Right lobe of liver (tissue), 6 donors: ENCODE measurements at regions not wholly inside any gene's neighbourhood (a gene's known extent, or its start where the extent isn't known, plus 50 kb on each side); places are given as distances from the start of the nearest gene placed in this dataset.

Experiments
- ATAC-seq, 4 donors: fragments of 200-7000 bp; cut with Tn5 transposase; one replicate each; pipeline ENCODE4 v1.9.1; 2020; ENCODE audit warnings: mild to moderate bottlenecking in 4 of 4, moderate library complexity in 4 of 4
- DNase-seq, 3 donors: peaks; one replicate each; pipeline ENCODE4 v3.0.0-alpha.2; 2020
- H3K27ac ChIP-seq, 3 donors: fragments of 200-600 bp; one replicate each; pipeline ENCODE4 v1.8.0; 2022
- H3K27me3 ChIP-seq, 2 donors: fragments of 200-600 bp; one replicate each; pipeline ENCODE4 v1.8.0; 2022
- H3K36me3 ChIP-seq, 4 donors: fragments of 200-600 bp; sonication (generic) in 1 of 4; one replicate each; pipeline versions ENCODE4 v1.5.1 to v1.8.0; 2017 to 2022; ENCODE audit warnings: control low read depth in 1 of 4
- H3K4me1 ChIP-seq, 4 donors: fragments of 200-600 bp; sonication (generic) in 1 of 4; one replicate each; pipeline versions ENCODE4 v1.5.1 to v1.8.0; 2017 to 2022; ENCODE audit warnings: control low read depth in 1 of 4
- H3K4me3 ChIP-seq, 3 donors: fragments of 200-600 bp; one replicate each; pipeline ENCODE4 v1.8.0; 2022
- H3K9me3 ChIP-seq, 4 donors: fragments of 200-600 bp; sonication (generic) in 1 of 4; one replicate each; pipeline versions ENCODE4 v1.5.1 to v1.8.0; 2017 to 2022; ENCODE audit warnings: control low read depth in 1 of 4
- CTCF ChIP-seq, 4 donors: fragments of 200-600 bp in 3 of 4; fragments of 450-650 bp in 1 of 4; IDR thresholded peaks; one replicate each; pipeline versions ENCODE4 v1.5.1 to v1.8.0; 2016 to 2022; ENCODE audit warnings: antibody characterized with exemption in 4 of 4, mild to moderate bottlenecking in 2 of 4
- POLR2A ChIP-seq: fragments of 450-650 bp; IDR thresholded peaks from one replicate; pipeline ENCODE4 v1.6.1; 2017; ENCODE audit warnings: antibody characterized with exemption, mild to moderate bottlenecking
- WGBS: methylation state at CpG from one replicate; pipeline ENCODE4 v1.1.6; 2018; ENCODE audit warnings: low coverage, low lambda C conversion rate; ENCODE audit not compliant: insufficient coverage; ENCODE audit errors: missing lambda C conversion rate; 5-methylcytosine and 5-hydroxymethylcytosine counted together
- intact Hi-C, 2 donors: fragments of 100-400 bp; cut with DNase I; formaldehyde crosslinking; loops; one replicate each; pipeline versions ENCODE4 v1.11.2 to v1.14.1; 2022
- donor health status: DM: no; HTN: yes; CAD: no.
- donor health status: DM: no; HTN: no; CAD: no.
- donor health status: DM: no; HTN: no; CAD: no.
- donor health status: DM: no; HTN: yes; CAD: no.
- donor health status: DM: no; HTN: yes; CAD: no.

DNA sequence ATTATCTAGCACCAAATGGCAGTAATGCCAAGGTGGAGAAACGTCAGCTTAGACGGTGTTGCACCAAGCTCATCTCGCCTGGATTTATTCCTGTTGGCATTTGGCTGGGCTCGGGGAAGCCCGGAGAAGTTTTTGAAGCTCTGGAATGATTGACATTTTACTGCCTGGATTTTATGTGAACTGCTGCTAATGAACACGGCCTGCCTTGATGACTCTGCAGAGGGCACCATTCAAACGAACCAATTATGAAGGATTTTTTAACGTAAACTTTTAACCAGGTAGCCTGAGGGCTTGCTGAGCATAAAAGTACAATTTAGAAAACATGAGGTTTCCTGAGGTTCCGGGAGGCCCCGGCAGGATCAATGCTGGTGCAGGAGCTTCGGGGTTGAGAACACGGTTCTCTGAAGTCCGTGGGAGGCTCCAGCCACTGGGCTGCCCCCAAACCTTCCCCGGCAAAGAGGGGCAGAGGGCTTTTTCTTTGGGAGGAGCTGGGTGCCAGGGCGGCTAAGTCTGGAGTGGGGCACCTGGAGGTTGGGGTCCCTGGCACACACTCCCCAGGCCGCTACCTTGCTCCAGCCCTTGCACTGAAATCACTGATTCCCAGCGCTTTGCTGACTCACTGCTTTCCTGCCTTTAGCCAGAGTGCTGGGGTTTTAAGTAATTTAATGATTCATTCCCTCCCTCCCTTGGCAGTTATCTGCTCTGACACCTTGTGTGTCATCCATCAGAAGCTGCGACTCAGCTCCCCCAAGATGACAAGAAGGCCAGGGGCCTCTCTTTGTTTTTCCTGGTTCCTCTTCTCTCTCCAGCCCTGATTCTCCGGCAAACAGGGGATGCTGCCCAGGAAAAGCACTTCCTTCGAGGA lies 161.2 kb upstream of the IRX3 start:
- H3K27me3 ChIP-seq = no peaks in the 10 kb centered on the region
- intact Hi-C loops = no loop called here
- ATAC-seq (peak in 1 of 4 donors; percentile 34), DNase-seq (no peak)
- TF ChIP-seq CTCF (IDR thresholded peaks at IDR 0.05) (no peak), POLR2A (no peak)
- WGBS = 81% methylated on average over 17 of the region's 20 CpGs
- H3K4me1 ChIP-seq = peaks cover 0 to 10% (median 4%) of the 10 kb centered on the region in 4 donors
- no peak overlapping the region for H3K4me3 ChIP-seq
- no peaks in the 10 kb centered on the region for H3K9me3 ChIP-seq
- H3K36me3 ChIP-seq = no peaks in the 10 kb centered on the region
- H3K27ac ChIP-seq = no peak overlapping the region

- Histone ChIP-seq H3K9me3 (no peaks in the 10 kb centered on the region), H3K4me1 (peaks cover 0 to 10% (median 4%) of the 10 kb centered on the region in 4 donors), H3K4me3 (no peak overlapping the region), H3K27ac (no peak overlapping the region), H3K27me3 (no peaks in the 10 kb centered on the region), H3K36me3 (no peaks in the 10 kb centered on the region)
- intact Hi-C loops = no loop called here
- ATAC-seq (no peak), DNase-seq (no peak)
- 94% methylated on average over 5 of the region's 10 CpGs for WGBS
- TF ChIP-seq POLR2A (no peak), CTCF (IDR thresholded peaks at IDR 0.05) (no peak)
These were observed 160.1 kb upstream of the IRX3 start for GRCh38 chr16:54446639-54447038.

DNA sequence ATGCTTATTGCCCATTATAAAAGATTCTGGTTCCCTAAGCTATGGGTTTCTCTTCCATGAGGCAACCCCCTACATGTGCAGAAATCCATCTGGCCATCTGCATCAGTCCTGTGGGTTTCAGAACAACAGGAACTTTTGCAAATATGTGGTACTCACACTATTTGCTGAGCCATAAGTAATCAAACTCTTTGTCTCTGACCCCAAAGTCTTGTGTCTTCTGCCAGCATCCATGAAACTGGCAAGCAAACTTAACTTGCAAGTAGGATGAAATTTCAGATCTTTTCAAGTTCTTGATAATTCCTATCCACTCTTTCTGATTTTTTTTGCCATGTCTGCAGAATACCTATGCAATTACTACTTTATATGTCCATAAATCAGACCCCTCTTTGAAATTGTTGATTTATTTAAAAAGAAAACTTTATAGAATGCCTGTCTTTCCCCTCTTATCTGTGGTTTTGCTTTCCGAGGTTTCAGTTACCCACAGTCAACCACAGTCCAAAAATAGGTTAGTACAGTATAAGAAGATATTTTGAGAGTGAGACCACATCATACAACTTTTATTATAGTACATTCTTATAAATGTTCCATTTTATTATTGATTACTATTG lies 158.4 kb upstream of the IRX3 start:
- intact Hi-C loops = no loop called here
- Histone ChIP-seq H3K27ac (no peak overlapping the region), H3K4me1 (peaks cover 0 to 10% (median 4%) of the 10 kb centered on the region in 4 donors)

DNA sequence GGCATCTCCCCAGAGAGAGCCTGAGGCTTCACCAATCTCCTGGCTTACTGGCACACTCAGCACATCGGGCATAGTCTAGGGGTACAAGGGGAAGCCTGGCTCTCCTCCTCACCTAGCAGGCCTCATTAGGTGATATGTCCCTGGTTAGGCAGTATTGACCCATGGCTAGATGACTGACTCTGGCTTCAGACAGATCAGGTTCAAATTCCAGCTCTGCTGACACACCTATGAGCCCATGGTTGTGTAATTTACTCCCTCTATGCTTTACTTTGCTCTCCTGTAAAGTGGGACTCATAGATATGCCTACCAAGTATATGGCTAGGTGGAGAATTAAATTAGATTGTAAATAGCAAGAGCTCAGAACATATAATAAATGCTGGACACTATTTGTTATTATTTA lies 157.3 kb upstream of the IRX3 start:
- DNase-seq = peak in 1 of 3 donors; percentile 65
- no CpG with 5 or more reads among the region's 1 CpG for WGBS
- no peak for TF ChIP-seq CTCF (IDR thresholded peaks at IDR 0.05)
- TF ChIP-seq POLR2A = no peak
- intact Hi-C loops = no loop called here
- Histone ChIP-seq H3K27ac (peak overlapping the region in 2 of 3 donors; percentile 41 to 55), H3K9me3 (no peaks in the 10 kb centered on the region), H3K36me3 (no peaks in the 10 kb centered on the region), H3K4me3 (no peak overlapping the region), H3K27me3 (no peaks in the 10 kb centered on the region), H3K4me1 (peaks cover 0 to 10% (median 4%) of the 10 kb centered on the region in 4 donors)
- peak; percentile 93 to 97 (median 97) for ATAC-seq

More for the DNA sequence above, 158.4 kb upstream of the IRX3 start:
- no peaks in the 10 kb centered on the region for H3K27me3 ChIP-seq
- DNase-seq = no peak
- ATAC-seq = no peak
- 53% methylated on average over 1 of the region's 1 CpG for WGBS
- no peak overlapping the region for H3K4me3 ChIP-seq
- H3K9me3 ChIP-seq = no peaks in the 10 kb centered on the region
- TF ChIP-seq POLR2A = no peak
- no peak for TF ChIP-seq CTCF (IDR thresholded peaks at IDR 0.05)
- H3K36me3 ChIP-seq = no peaks in the 10 kb centered on the region
